HFF-Myc (cell line): ENCODE measurements at regions not wholly inside any gene's neighbourhood (a gene's known extent, or its start where the extent isn't known, plus 50 kb on each side); places are given as distances from the start of the nearest gene placed in this dataset.

Experiments
- DNase-seq: peaks from one replicate; pipeline ENCODE4 v3.0.0-alpha.2; 2011; ENCODE audit warnings: low read depth; ENCODE audit errors: extremely low read depth
- H3K4me3 ChIP-seq: replicated peaks from 2 replicates; pipeline ENCODE4 v1.5.1; 2011; ENCODE audit warnings: low read depth, mild to moderate bottlenecking, control low read depth, low read length
- CTCF ChIP-seq: IDR thresholded peaks from 2 replicates; pipeline ENCODE4 v1.5.1; 2012; ENCODE audit warnings: mild to moderate bottlenecking, low read depth, low read length, control low read depth; ENCODE audit errors: missing control alignments

- no peak for TF ChIP-seq CTCF
- no peak overlapping the region for H3K4me3 ChIP-seq
- DNase-seq, result no peak
These were observed 348.7 kb downstream of the RWDD3 start for GRCh38 chr1:95582746-95583145.

- DNase-seq, result no peak
- TF ChIP-seq CTCF, result no peak
- no peak overlapping the region for H3K4me3 ChIP-seq
These were observed 349.7 kb downstream of the RWDD3 start for GRCh38 chr1:95583661-95584210.

- DNase-seq, result no peak
- TF ChIP-seq CTCF, result no peak
These were observed 350.3 kb downstream of the RWDD3 start for GRCh38 chr1:95584315-95584714.

GRCh38 chr1:95604771-95605170, 370.8 kb downstream of the RWDD3 start:
- no peak for DNase-seq
- no peak for TF ChIP-seq CTCF
- H3K4me3 ChIP-seq, result no peak overlapping the region

More at GRCh38 chr1:95584315-95584714, 350.3 kb downstream of the RWDD3 start:
- H3K4me3 ChIP-seq, result no peak overlapping the region

- no peak for DNase-seq
- no peak for TF ChIP-seq CTCF
- H3K4me3 ChIP-seq, result no peak overlapping the region
These were observed 380.2 kb downstream of the RWDD3 start for GRCh38 chr1:95614197-95614596.

- H3K4me3 ChIP-seq, result no peak overlapping the region
- no peak for DNase-seq
- no peak for TF ChIP-seq CTCF
These were observed 381.4 kb downstream of the RWDD3 start for GRCh38 chr1:95615421-95615820.

- no peak for TF ChIP-seq CTCF
- no peak for DNase-seq
- H3K4me3 ChIP-seq, result no peak overlapping the region
These were observed 386.1 kb downstream of the RWDD3 start for GRCh38 chr1:95620076-95620475.
